ENCODE measurements at regions not wholly inside any gene's neighbourhood (a gene's known extent, or its start where the extent isn't known, plus 50 kb on each side); places are given as distances from the start of the nearest gene placed in this dataset.
"Not testable (repeated sequence)": the region's sequence is repeated elsewhere in the genome, so short reads cannot be mapped to it uniquely, and the experiment has no call there.

DNA sequence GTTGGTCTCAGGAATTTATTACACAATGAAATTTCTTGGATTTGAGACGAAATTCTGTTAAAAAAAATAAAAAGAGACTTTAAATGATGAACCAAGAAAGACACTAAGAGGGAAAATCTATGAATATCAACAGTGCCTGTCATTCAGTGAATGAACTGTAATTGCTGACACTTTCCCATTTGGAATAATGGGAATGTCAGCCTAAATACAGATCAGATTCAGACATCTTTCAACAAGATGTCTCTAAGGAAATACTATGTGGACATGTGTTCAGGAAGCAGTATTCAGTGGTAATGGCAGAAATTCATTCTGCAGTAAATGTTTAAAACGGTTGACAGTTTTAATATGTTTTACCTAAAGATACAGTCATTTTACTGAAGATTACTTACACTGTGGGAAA is 433.7 kb upstream of the FAM174A start:
- TF ChIP-seq, protein P1, sequence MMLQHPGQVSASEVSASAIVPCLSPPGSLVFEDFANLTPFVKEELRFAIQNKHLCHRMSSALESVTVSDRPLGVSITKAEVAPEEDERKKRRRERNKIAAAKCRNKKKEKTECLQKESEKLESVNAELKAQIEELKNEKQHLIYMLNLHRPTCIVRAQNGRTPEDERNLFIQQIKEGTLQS (CRISPR knock-in tag; conservative IDR thresholded peaks at IDR 0.05): not testable (repeated sequence)
- TF ChIP-seq, protein P2, sequence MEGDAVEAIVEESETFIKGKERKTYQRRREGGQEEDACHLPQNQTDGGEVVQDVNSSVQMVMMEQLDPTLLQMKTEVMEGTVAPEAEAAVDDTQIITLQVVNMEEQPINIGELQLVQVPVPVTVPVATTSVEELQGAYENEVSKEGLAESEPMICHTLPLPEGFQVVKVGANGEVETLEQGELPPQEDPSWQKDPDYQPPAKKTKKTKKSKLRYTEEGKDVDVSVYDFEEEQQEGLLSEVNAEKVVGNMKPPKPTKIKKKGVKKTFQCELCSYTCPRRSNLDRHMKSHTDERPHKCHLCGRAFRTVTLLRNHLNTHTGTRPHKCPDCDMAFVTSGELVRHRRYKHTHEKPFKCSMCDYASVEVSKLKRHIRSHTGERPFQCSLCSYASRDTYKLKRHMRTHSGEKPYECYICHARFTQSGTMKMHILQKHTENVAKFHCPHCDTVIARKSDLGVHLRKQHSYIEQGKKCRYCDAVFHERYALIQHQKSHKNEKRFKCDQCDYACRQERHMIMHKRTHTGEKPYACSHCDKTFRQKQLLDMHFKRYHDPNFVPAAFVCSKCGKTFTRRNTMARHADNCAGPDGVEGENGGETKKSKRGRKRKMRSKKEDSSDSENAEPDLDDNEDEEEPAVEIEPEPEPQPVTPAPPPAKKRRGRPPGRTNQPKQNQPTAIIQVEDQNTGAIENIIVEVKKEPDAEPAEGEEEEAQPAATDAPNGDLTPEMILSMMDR (IDR thresholded peaks at IDR 0.05): not testable (repeated sequence)
- TF ChIP-seq ZNF121 (CRISPR knock-in tag; IDR thresholded peaks at IDR 0.05); ZNF138 (CRISPR knock-in tag; conservative IDR thresholded peaks at IDR 0.05); FOXP1 (CRISPR knock-in tag; IDR thresholded peaks at IDR 0.05; ENCODE audit: borderline replicate concordance); ZNF423 (CRISPR knock-in tag; IDR thresholded peaks at IDR 0.05); NFATC4 (CRISPR knock-in tag; IDR thresholded peaks at IDR 0.05); SP1 (CRISPR knock-in tag; conservative IDR thresholded peaks at IDR 0.05): not testable (repeated sequence)
- TF ChIP-seq, protein P3, sequence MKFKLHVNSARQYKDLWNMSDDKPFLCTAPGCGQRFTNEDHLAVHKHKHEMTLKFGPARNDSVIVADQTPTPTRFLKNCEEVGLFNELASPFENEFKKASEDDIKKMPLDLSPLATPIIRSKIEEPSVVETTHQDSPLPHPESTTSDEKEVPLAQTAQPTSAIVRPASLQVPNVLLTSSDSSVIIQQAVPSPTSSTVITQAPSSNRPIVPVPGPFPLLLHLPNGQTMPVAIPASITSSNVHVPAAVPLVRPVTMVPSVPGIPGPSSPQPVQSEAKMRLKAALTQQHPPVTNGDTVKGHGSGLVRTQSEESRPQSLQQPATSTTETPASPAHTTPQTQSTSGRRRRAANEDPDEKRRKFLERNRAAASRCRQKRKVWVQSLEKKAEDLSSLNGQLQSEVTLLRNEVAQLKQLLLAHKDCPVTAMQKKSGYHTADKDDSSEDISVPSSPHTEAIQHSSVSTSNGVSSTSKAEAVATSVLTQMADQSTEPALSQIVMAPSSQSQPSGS (CRISPR knock-in tag; IDR thresholded peaks at IDR 0.05; ENCODE audit: borderline replicate concordance, low read depth): not testable (repeated sequence)
- TF ChIP-seq, protein P4, sequence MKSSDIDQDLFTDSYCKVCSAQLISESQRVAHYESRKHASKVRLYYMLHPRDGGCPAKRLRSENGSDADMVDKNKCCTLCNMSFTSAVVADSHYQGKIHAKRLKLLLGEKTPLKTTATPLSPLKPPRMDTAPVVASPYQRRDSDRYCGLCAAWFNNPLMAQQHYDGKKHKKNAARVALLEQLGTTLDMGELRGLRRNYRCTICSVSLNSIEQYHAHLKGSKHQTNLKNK (CRISPR knock-in tag; IDR thresholded peaks at IDR 0.05): not testable (repeated sequence)
- TF ChIP-seq, protein P5, sequence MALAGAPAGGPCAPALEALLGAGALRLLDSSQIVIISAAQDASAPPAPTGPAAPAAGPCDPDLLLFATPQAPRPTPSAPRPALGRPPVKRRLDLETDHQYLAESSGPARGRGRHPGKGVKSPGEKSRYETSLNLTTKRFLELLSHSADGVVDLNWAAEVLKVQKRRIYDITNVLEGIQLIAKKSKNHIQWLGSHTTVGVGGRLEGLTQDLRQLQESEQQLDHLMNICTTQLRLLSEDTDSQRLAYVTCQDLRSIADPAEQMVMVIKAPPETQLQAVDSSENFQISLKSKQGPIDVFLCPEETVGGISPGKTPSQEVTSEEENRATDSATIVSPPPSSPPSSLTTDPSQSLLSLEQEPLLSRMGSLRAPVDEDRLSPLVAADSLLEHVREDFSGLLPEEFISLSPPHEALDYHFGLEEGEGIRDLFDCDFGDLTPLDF (CRISPR knock-in tag; IDR thresholded peaks at IDR 0.05): not testable (repeated sequence)
- TF ChIP-seq, protein P6, sequence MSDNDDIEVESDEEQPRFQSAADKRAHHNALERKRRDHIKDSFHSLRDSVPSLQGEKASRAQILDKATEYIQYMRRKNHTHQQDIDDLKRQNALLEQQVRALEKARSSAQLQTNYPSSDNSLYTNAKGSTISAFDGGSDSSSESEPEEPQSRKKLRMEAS (CRISPR knock-in tag; IDR thresholded peaks at IDR 0.05): not testable (repeated sequence)
- TF ChIP-seq, protein P7, sequence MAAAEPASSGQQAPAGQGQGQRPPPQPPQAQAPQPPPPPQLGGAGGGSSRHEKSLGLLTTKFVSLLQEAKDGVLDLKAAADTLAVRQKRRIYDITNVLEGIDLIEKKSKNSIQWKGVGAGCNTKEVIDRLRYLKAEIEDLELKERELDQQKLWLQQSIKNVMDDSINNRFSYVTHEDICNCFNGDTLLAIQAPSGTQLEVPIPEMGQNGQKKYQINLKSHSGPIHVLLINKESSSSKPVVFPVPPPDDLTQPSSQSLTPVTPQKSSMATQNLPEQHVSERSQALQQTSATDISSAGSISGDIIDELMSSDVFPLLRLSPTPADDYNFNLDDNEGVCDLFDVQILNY (CRISPR knock-in tag; IDR thresholded peaks at IDR 0.05): not testable (repeated sequence)

Data from WTC11 (cell line).